ENCODE measurements at regions not wholly inside any gene's neighbourhood (a gene's known extent, or its start where the extent isn't known, plus 50 kb on each side); places are given as distances from the start of the nearest gene placed in this dataset.
"Not testable (repeated sequence)": the region's sequence is repeated elsewhere in the genome, so short reads cannot be mapped to it uniquely, and the experiment has no call there.

- DNase-seq (ENCODE audit: low read depth), result no peak
These were observed 499.9 kb upstream of the LMCD1 start for GRCh38 chr3:8001712-8002111.

DNA sequence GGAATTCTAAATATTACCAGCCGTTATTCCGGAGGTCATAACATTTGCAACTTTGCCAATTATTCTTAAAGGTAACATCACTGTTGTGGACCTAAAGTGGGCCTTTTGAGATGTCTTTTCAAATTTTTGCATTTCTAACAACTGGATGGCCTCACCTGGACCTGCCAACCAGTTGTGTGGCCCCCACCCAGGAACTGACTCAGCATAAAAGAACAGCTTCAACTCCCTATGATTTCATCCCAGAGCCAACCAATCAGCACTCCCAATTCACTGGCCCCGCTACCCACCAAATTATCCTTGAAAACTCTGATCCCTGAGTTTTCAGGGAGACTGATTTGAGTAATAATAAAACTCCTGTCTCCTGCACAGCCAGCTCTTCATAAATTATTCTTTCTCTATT, 489.7 kb upstream of the LMCD1 start:
- DNase-seq (ENCODE audit: low read depth), result no peak

- no peak for DNase-seq (ENCODE audit: low read depth)
These were observed 481.4 kb upstream of the LMCD1 start for GRCh38 chr3:8020047-8020841.

DNA sequence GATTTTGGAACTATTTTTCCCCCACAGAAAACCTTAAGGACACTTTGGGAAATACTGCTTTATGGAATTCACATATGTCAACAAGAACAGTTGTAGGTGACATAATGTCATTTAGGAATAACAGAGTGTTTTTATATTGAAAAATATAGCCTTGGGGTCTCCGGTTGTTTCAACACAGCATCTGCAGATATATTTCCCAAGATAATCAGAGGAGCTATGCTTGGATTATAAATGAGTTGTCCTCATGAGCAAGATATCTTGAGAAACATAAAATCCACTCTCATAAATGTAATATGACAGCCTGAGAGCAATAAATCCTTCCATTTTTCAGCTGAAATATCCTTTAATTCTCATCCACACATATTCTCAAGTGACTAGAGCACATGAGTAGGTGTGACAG, 473.7 kb upstream of the LMCD1 start:
- DNase-seq (ENCODE audit: low read depth), result no peak

DNA sequence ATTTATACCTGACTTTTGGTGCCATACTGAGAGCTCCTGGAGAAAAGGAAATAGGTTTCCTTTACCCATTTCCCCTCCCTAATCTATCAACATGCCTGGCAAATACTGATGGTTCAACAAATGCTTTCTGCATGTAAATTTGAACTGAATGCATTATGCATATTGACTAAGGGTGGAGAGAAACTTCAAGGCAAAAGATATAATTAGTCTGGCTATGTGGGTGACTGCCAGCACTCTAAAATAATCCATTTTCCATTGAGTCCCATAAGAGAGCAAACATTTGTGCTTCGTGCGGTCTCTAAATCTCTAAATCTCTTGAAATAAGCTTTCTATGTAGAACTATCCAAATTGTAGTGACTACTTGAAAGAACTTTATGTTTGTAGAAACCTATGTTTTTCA, 451.3 kb upstream of the LMCD1 start:
- no peak for DNase-seq (ENCODE audit: low read depth)

GRCh38 chr3:8052659-8053058, 449.0 kb upstream of the LMCD1 start:
- DNase-seq (ENCODE audit: low read depth), result no peak

DNA sequence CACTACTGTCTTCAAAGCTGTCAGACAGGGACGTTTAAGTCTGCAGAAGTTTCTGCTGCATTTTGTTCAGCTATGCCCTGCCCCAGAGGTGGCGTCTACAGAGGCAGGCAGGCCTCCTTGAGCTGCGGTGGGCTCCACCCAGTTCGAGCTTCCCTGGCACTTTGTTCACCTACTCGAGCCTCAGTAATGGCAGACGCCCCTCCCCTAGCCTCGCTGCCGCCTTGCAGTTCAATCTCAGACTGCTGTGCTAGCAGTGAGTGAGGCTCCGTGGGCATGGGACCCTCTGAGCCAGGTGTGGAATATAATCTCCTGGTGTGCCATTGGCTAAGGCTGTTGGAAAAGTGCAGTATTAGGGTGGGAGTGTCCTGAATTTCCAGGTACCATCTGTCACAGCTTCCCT, 433.5 kb upstream of the LMCD1 start:
- not testable (repeated sequence) for DNase-seq (ENCODE audit: low read depth)

DNA sequence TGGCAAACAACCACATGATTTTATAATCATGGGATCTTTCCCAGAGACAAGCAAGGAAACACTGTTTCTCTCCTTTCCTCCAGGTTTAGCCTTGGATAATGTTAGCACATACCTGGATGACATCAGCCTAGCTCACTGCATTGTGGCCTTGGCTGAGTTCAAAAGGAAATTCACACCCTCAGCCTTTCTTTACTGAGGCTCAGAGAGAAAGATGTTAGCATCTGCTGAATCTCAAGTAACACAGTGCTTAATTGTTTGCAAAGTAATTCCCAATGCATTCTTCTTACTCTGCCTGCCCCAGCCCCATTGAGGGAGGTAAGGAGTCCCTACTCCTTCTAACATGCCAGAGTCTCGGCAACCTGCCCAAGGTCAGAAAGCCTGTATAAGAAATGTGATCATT, 432.2 kb upstream of the LMCD1 start:
- no peak for DNase-seq (ENCODE audit: low read depth)

- DNase-seq (ENCODE audit: low read depth), result no peak
These were observed 431.6 kb upstream of the LMCD1 start for GRCh38 chr3:8070011-8070410.

DNA sequence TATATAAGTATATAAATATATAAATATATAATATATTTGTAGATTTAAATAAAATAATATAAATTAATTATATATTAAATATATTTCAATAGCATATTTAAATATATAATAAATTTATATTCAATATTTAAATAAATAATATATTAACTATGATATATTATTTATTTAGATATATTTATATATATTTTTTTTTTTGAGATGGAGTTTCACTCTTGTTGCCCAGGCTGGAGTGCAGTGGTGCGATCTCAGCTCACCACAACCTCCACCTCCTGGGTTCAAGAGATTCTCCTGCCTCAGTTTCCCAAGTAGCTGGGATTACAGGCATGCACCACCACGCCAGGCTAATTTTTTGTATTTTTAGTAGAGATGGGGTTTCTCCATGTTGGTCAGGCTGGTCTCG, 426.9 kb upstream of the LMCD1 start:
- DNase-seq (ENCODE audit: low read depth), result not testable (repeated sequence)

- no peak for DNase-seq (ENCODE audit: low read depth)
These were observed 424.5 kb upstream of the LMCD1 start for GRCh38 chr3:8077126-8077525.

DNA sequence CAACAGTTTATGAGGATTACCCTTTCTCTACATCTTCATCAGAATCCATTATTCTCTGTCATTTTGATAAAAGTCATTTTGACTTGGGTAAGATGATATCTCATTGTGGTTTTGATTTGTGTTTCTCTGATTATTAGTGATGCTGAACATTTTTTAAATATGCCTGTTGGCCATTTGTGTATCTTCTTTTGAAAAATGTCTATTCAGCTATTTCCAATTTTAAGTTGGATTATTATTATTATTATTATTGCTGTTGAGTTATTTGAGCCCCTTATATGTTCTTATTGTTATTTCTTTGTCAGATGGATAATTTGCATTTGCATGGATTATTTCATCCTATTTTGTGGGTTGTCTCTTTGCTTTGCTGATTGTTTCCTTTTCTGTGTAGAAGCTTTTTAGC, 421.2 kb upstream of the LMCD1 start:
- no peak for DNase-seq (ENCODE audit: low read depth)

DNA sequence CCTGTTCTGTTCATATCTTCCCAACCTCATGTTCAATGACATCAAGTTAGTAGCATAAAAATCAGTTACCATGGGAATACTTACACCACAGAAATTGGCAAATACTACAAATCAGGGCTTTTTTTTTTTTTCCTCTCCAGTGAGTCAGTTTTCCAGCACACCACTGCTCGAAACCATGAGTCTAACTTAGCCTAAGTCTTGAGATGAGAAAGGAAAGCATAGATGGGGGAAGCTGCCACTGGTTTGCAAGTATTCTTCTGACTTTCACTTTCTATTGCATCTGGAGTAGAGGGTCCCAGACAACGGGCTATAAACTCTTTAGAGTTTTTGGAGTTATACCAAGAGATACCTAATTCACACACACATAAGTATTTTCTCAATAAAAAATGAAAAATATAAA, 416.1 kb upstream of the LMCD1 start:
- DNase-seq (ENCODE audit: low read depth), result no peak

DNA sequence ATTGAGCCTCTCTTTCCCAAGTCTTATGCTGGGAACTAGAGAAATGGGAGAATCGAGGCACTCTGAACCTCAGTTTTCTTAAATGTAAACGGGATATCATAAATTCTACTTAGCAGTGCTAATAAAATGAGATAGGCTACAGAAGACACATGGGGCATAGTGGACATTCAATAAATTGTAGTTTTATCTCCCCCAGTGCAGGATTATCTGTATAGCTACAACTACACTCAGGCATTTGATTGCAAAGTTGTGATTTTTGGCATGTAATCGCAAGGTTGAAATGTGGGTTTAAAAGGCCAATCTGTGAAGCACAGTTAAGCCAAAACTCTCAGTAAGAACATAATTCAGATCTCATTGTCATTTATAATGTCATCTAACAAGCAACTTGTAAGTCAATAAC, 413.7 kb upstream of the LMCD1 start:
- DNase-seq (ENCODE audit: low read depth), result no peak

DNA sequence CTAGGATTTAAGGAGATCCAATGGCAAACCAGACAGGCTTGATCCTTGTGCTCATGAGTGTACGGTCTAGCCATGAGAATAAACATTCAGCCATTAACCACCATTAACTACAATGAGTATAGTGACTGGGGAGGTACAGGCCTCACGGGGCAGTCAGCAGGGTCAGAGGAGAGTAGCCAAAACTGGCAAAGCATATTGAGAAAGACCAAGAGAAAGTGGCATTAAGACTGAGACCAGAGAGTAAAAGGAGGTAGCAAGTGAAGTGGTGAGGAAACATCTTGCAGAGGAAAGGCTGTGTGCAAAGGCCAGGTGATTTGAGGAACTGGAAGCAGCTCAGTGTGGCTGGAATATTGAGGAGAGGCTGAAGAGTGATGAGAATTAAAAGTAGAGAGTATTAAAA, 407.2 kb upstream of the LMCD1 start:
- DNase-seq (ENCODE audit: low read depth), result no peak

DNA sequence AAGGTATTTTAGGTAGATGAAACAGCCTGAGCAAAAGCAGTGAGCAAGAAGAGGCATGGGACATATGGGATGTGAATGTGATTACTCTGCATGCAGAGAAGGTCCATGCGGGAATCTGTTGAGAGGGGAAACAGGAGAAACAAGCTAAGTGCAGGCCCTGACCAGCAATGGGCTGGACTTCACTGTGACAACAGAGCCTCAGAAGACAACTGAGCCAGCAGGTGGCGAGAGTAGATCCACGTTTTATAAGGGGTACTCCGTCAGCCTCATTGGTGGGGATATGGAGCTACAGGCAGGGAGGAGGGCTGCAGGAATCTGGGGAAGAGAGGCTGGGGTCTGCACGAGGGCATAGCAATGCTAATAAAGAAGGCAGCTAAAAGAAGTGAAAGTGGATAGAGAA, 405.9 kb upstream of the LMCD1 start:
- no peak for DNase-seq (ENCODE audit: low read depth)

- DNase-seq (ENCODE audit: low read depth), result no peak
These were observed 403.9 kb upstream of the LMCD1 start for GRCh38 chr3:8097690-8098089.

GRCh38 chr3:8103954-8104353, 397.7 kb upstream of the LMCD1 start:
- DNase-seq (ENCODE audit: low read depth), result no peak

- no peak for DNase-seq (ENCODE audit: low read depth)
These were observed 394.7 kb upstream of the LMCD1 start for GRCh38 chr3:8106921-8107320.

GRCh38 chr3:8110966-8111798, 390.4 kb upstream of the LMCD1 start:
- DNase-seq (ENCODE audit: low read depth), result peak; percentile 46

DNA sequence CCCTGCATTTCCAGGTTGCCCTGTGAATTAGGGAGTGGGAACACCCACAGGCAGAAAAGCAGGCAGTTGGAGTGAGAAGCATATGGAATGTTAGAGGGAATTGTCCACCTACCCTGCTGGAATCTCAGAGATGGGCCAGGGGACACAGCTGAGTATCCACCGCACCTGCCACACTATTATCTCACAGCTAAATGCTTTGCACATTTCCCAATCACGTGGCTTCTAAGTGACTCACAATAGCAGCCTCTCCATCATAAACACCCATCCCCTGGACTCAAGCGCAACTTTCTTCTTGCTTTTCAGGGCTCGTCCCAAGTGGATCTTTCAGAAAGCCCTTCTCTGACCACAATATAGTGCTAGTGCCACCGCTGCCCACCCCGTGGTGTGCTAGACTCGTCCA, 389.0 kb upstream of the LMCD1 start:
- DNase-seq (ENCODE audit: low read depth), result no peak

DNA sequence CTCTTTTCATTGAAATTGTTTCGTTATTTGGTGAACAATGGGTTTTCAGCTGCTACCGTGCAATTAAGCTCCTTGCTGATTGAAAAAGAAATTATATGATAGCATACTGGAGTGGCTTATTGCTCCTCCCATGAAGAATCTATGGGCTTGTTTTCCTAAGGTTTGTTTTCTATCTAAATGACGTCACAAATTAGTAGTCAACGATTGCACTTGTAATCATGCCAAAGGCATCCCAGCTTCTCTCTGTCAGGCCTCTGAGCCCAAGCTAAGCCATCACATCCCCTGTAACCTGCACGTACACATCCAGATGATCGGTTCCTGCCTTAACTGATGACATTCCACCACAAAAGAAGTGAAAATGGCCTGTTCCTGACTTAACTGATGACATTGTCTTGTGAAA, 388.0 kb upstream of the LMCD1 start:
- DNase-seq (ENCODE audit: low read depth), result no peak

DNA sequence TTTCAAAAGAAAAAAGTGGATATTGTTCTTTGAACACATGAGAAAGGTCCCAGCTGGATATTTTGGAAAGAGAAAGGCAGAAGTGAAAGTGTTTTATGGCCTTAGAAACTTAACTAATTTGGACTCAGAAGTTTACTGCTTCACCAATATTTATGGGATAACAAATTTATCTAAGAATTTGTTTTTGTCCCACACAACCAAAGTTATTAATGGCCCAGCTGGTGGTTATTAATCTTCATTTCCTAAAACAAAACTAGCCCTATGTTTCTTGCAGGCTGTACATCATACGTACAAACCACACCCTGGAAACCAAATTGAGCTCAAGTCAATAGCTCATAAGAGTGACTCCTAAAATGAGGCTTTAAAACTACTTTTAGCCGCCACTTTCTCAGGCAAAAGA, 372.9 kb upstream of the LMCD1 start:
- DNase-seq (ENCODE audit: low read depth), result no peak

- DNase-seq (ENCODE audit: low read depth), result no peak
These were observed 365.1 kb upstream of the LMCD1 start for GRCh38 chr3:8136553-8136952.

Data from activated T-cell treated with anti-CD3 and anti-CD28 coated beads for 48 hours (primary cell).